Stimulated activated naive CD4-positive, alpha-beta T cell (primary cell): ENCODE measurements at regions not wholly inside any gene's neighbourhood (a gene's known extent, or its start where the extent isn't known, plus 50 kb on each side); places are given as distances from the start of the nearest gene placed in this dataset.
"Not testable (repeated sequence)": the region's sequence is repeated elsewhere in the genome, so short reads cannot be mapped to it uniquely, and the experiment has no call there.

Source experiments
- DNase-seq, 6 experiments: peaks; one replicate each; lab custom pipeline; 2025; lab: John Stamatoyannopoulos, UW

DNA sequence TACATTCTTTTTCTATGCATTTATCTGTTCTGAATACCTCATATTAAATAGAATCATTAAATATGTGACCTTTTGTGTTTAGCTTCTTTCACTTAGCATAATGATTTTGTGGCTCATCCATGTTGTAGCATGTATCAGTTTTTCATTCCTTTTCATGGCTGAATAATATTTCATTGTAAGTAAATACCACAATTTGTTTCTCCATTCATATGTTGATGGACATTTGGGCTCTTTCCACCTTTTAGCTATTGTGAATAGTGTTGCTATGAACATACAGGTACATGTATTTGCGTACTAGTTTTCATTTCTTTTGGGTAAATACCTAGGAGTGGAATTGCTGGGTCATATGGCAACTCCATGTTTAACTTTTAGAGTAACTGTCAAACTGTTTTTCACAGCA lies 85.1 kb downstream of the GNL3L start:
- DNase-seq = no peak

GRCh38 chrX:54633641-54634040 lies 103.6 kb downstream of the GNL3L start:
- no peak for DNase-seq

GRCh38 chrX:54639018-54639345 lies 109.0 kb downstream of the GNL3L start:
- peak in 1 of 6 experiments; percentile 20 for DNase-seq

DNA sequence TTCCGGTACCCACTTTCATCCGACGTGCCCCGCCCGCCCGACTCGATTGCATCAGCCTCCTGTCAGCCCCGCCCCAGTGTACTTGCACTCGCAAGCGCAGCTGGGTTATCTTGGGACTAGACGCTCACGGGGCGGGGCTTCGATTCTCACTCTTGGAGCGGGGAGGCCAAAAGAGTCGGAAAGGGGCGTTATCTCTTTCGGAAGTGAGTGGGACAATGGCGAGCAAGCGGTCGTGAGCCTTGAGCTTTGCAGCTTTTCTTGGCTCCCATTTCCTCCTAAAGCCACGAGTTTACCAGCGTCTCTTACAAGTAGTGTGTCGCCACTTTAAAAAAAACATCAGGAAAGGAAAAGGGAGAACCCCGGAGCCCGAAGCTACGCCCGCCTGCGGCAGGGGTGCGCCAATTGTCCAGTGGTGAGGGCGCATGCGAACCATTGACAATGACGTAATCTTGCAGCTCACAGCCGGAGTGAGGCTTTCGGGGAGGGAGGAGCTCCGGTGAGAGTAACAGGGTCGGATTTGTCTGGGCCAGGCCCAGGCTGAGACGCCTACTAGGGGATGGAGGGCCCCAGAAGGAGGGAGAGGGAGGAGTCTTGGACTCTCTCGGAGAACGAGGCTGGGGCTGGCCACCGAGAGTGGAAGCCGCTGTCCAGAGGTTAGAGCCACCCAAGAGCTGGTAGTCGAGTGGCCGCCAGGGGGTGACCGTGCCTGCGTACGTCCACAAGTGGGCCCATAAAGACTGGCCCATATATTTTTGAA lies 109.5 kb downstream of the GNL3L start:
- peak; percentile 86 to 94 (median 90) for DNase-seq

- no peak for DNase-seq
Observed at GRCh38 chrX:54640103-54640690, 110.2 kb downstream of the GNL3L start.

DNA sequence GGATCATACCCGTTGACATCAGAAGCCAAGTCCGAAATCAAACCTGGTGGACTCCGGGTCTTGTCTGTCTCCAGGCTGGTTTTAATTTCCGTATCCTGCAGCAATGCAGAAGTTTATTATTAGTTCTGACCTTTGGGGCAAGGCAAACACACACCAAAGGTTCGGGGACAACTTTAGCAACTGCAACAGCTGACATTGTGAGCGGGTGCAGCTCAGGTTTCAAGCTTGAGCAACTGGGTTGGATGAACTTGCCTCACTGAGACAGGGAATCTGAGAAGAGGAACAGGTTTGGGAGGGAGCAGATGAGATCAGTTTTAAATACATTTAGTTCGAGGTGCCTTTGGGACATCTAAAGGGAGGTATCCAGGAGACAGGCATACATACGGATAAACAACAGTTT lies 110.7 kb downstream of the GNL3L start:
- DNase-seq = no peak

- no peak for DNase-seq
Observed at GRCh38 chrX:54641530-54641929, 111.5 kb downstream of the GNL3L start.

DNA sequence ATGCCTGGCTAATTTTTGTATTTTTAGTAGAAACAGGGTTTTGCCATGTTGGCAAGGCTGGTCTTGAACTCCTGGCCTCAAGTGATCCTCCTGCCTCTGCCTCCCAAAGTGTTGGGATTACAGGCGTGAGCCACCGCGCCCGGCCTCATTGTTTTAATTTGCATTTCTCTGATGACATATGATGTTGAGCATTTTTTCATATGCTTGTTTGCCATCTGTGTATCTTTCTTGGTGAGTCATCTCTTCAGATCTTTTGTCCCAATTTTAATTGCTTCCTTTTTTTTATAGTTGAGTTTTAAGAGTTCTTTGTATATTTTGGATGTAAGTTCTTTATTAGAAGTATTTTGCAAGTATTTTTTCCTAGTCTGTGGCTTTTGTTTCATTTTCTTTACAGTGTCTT lies 117.6 kb downstream of the GNL3L start:
- DNase-seq = not testable (repeated sequence)

- DNase-seq = no peak
Observed at GRCh38 chrX:54659547-54659946, 129.5 kb downstream of the GNL3L start.

GRCh38 chrX:54675762-54676161 lies 122.3 kb downstream of the ITIH6 start:
- no peak for DNase-seq

GRCh38 chrX:54695231-54695630 lies 102.8 kb downstream of the ITIH6 start:
- no peak for DNase-seq

- DNase-seq = no peak
Observed at GRCh38 chrX:54695816-54696487, 102.1 kb downstream of the ITIH6 start.
